ENCODE measurements at regions not wholly inside any gene's neighbourhood (a gene's known extent, or its start where the extent isn't known, plus 50 kb on each side); places are given as distances from the start of the nearest gene placed in this dataset.

DNA sequence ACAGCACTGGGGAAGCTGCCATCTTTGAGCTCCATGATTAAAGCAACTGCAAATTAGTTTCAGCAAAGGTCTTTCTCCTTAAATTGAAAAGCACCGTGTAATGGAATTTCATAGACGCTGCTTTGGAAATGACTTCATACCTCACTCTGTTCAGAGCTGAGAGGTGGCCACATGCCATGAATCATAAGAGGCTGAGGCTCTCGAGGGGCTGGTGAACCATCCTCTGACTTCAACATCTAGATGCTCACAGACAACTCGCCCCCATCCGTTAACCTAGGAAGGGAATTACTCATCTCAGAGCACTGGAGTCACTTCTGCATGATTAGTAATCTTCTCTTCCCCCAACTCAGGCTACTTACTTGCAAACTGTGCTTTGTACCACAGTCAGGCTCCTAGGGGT is 122.3 kb downstream of the RCN1 start:
- ChIA-PET POLR2A (no interaction called here), CTCF (interaction anchor here (0.8 to 1.3 kb wide), 4 partner anchors 9 to 110 kb away, joined by 3 to 5 read pairs (median 4); no protein-coding TSS in a partner anchor)
- no peak for DNase-seq (ENCODE audit: extremely low spot score)
- TF ChIP-seq, protein P1, sequence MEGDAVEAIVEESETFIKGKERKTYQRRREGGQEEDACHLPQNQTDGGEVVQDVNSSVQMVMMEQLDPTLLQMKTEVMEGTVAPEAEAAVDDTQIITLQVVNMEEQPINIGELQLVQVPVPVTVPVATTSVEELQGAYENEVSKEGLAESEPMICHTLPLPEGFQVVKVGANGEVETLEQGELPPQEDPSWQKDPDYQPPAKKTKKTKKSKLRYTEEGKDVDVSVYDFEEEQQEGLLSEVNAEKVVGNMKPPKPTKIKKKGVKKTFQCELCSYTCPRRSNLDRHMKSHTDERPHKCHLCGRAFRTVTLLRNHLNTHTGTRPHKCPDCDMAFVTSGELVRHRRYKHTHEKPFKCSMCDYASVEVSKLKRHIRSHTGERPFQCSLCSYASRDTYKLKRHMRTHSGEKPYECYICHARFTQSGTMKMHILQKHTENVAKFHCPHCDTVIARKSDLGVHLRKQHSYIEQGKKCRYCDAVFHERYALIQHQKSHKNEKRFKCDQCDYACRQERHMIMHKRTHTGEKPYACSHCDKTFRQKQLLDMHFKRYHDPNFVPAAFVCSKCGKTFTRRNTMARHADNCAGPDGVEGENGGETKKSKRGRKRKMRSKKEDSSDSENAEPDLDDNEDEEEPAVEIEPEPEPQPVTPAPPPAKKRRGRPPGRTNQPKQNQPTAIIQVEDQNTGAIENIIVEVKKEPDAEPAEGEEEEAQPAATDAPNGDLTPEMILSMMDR (IDR thresholded peaks at IDR 0.05; ENCODE audit: control extremely low read depth, extremely low read depth, low read depth, missing control alignments): no peak

GRCh38 chr11:32215157-32215556 is 124.3 kb downstream of the RCN1 start:
- DNase-seq (ENCODE audit: extremely low spot score): no peak
- ChIA-PET POLR2A (no interaction called here), CTCF (interaction anchor here (1.5 to 1.8 kb wide), 2 partner anchors 16 to 27 kb away, joined by 4 to 6 read pairs; no protein-coding TSS in a partner anchor)
- TF ChIP-seq, protein P1 (IDR thresholded peaks at IDR 0.05; ENCODE audit: control extremely low read depth, extremely low read depth, low read depth, missing control alignments): no peak

DNA sequence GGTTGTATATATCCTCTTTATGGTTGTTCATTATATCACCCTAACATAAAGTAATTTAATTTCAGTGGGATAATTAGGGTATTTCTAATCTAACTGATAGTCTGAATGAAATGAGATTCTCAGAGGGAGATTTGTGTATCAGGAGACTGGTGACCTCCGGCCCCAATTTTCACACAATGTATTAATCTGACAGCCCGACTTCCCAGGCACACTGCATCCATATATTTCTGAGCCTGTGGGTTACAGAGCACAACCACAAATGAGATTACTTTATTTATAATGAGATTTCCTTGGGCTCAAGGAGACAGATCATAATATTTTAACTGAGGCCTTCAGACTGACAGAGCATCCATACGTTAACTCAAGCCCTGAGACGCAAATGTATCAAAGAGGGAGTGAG is 125.9 kb downstream of the RCN1 start:
- DNase-seq (ENCODE audit: extremely low spot score): no peak
- TF ChIP-seq, protein P1 (IDR thresholded peaks at IDR 0.05; ENCODE audit: control extremely low read depth, extremely low read depth, low read depth, missing control alignments): no peak
- CTCF ChIA-PET: interaction anchor here (1.0 kb wide), 1 partner anchor 15 kb away, joined by 3 read pairs; no protein-coding TSS in a partner anchor
- POLR2A ChIA-PET: no interaction called here

DNA sequence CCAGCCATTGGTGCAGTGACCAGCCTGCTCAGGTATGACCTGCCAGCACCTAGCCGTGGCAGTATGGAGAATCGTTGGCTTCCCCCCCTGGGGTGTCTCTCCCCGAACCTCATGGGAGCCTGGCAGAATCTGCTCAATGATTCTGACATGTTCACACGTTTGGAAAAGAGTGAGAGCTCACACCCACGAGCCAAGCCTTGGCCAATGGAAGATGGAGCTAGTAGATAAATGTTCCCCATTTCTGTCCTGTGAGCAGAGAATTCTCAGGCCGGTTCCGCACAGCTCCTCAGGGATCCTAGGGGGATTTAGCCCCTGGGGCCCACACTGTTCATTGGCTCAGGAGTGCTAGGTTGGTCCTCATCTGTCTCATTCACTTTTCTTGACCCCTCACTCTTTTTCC is 128.4 kb downstream of the RCN1 start:
- CTCF ChIA-PET: interaction anchor here (0.9 to 1.5 kb wide), 3 partner anchors 13 to 168 kb away, joined by 3 to 5 read pairs (median 3); no protein-coding TSS in a partner anchor

GRCh38 chr11:32221476-32222032 is 130.7 kb downstream of the RCN1 start:
- TF ChIP-seq, protein P1 (IDR thresholded peaks at IDR 0.05; ENCODE audit: control extremely low read depth, extremely low read depth, low read depth, missing control alignments): no peak
- no peak for DNase-seq (ENCODE audit: extremely low spot score)
- ChIA-PET CTCF (interaction anchor here (1.0 to 2.3 kb wide), 4 partner anchors 8 to 66 kb away, joined by 3 to 10 read pairs (median 5); no protein-coding TSS in a partner anchor), POLR2A (no interaction called here)

More for the DNA sequence above, 128.4 kb downstream of the RCN1 start:
- POLR2A ChIA-PET: interaction anchor here (0.6 kb wide), 1 partner anchor 877 kb away, joined by 3 read pairs; no protein-coding TSS in a partner anchor
- DNase-seq (ENCODE audit: extremely low spot score): no peak
- TF ChIP-seq, protein P1 (IDR thresholded peaks at IDR 0.05; ENCODE audit: control extremely low read depth, extremely low read depth, low read depth, missing control alignments): no peak

DNA sequence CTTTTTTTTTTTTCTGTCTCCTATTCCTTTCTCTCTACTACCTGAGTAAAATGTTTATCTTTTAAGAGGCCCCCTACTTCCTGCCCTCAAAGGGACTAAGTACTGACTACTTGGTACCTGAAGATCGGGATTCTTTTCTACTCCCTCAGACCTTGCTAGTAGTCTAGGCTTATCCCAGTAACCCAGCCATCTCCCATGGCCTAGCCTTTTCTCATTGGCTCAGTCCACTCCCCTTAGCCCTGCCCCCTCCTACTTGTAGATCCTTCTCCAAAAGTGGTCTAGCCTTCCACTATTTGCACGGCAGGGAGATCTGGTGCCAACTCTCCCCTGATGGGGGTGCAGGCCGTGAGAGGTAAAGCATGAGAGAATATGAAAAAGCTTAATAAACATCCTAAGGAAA is 133.7 kb downstream of the RCN1 start:
- ChIA-PET CTCF (no interaction called here), POLR2A (no interaction called here)
- TF ChIP-seq, protein P1 (IDR thresholded peaks at IDR 0.05; ENCODE audit: control extremely low read depth, extremely low read depth, low read depth, missing control alignments): no peak
- no peak for DNase-seq (ENCODE audit: extremely low spot score)
